DOHH2 (cell line): ENCODE measurements at regions not wholly inside any gene's neighbourhood (a gene's known extent, or its start where the extent isn't known, plus 50 kb on each side); places are given as distances from the start of the nearest gene placed in this dataset.

Source experiments
- H3F3A ChIP-seq: fragments of 200-600 bp; sonication (generic), shearing (Covaris generic); 2 replicates; pipeline ENCODE4 v1.6.0; 2016; ENCODE audit warnings: antibody characterized with exemption, mild to moderate bottlenecking; ENCODE audit not compliant: control insufficient read depth, insufficient read depth
- H3K27ac ChIP-seq: fragments of 200-600 bp; sonication (generic); 2 replicates; pipeline ENCODE4 v1.5.1; 2014; ENCODE audit warnings: low read depth, mild to moderate bottlenecking, low read length, moderate library complexity
- H3K27me3 ChIP-seq: fragments of 200-600 bp; sonication (generic); 2 replicates; pipeline ENCODE4 v1.6.1; 2014; ENCODE audit warnings: mild to moderate bottlenecking, low read length, mixed read lengths; ENCODE audit not compliant: control insufficient read depth
- H3K36me3 ChIP-seq: fragments of 200-600 bp; sonication (generic); 2 replicates; pipeline ENCODE4 v1.6.1; 2014; ENCODE audit warnings: mild to moderate bottlenecking, low read length, moderate library complexity, mixed read lengths; ENCODE audit not compliant: control insufficient read depth
- H3K4me1 ChIP-seq: fragments of 200-600 bp; sonication (generic); 2 replicates; pipeline ENCODE4 v1.6.1; 2014; ENCODE audit warnings: mild to moderate bottlenecking, low read length, mixed read lengths; ENCODE audit not compliant: control insufficient read depth
- H3K4me2 ChIP-seq: fragments of 200-600 bp; sonication (generic); 2 replicates; pipeline ENCODE4 v1.6.0; 2014; ENCODE audit warnings: mild to moderate bottlenecking, low read length, moderate library complexity
- H3K4me3 ChIP-seq: fragments of 200-600 bp; sonication (generic); 2 replicates; pipeline ENCODE4 v1.5.1; 2014; ENCODE audit warnings: mild to moderate bottlenecking, low read length, mixed read lengths
- H3K79me2 ChIP-seq: fragments of 200-600 bp; sonication (generic); 2 replicates; pipeline ENCODE4 v1.6.1; 2014; ENCODE audit warnings: mild to moderate bottlenecking, low read length, mixed read lengths; ENCODE audit not compliant: control insufficient read depth
- H3K9me2 ChIP-seq: fragments of 200-600 bp; sonication (generic); replicated peaks from 2 replicates; pipeline ENCODE4 v1.6.1; 2014; ENCODE audit warnings: mild to moderate bottlenecking, low read length, mixed read lengths; ENCODE audit not compliant: control insufficient read depth
- H3K9me3 ChIP-seq: fragments of 200-600 bp; sonication (generic); 2 replicates; pipeline ENCODE4 v1.6.1; 2014; ENCODE audit warnings: antibody characterized with exemption, low read length, mixed read lengths; ENCODE audit not compliant: control insufficient read depth, insufficient read depth
- H4K20me1 ChIP-seq: fragments of 200-600 bp; sonication (generic); 2 replicates; pipeline ENCODE4 v1.6.0; 2014; ENCODE audit warnings: low read depth, mild to moderate bottlenecking, antibody characterized with exemption, low read length, moderate library complexity; ENCODE audit not compliant: control insufficient read depth, insufficient read depth
- EZH2phosphoT487 ChIP-seq: fragments of 200-600 bp; sonication (generic); IDR thresholded peaks from 2 replicates; pipeline ENCODE4 v1.6.1; 2017; ENCODE audit warnings: borderline replicate concordance, mild to moderate bottlenecking, antibody characterized with exemption, low read length, moderate library complexity, mixed read lengths
- TF ChIP-seq, protein P1 (sequence below): fragments of 200-600 bp; sonication (generic); IDR thresholded peaks from one replicate; pipeline ENCODE4 v1.5.1; 2014; ENCODE audit warnings: antibody characterized with exemption, mild to moderate bottlenecking, low read depth, low read length; ENCODE audit not compliant: poor library complexity, severe bottlenecking

DNA sequence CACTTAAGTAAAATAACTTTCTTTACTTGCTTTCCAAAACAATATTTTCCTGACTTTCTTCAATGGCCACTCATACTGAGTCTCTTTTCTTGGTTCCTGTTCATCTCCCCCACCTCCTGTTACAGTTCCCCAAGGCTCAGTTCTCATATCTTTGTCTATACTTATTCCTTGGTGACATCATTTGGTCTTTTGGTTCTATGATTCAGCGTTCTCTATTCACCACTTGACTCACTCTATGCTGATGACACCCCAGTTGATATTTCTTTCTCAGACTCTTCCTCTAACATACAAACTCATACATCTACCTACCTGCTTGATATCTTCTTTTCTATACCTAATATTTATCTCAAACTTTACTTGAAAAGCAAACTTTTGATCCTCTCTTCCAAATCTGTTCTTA lies 85.0 kb upstream of the P3H2 start:
- Histone ChIP-seq H3K79me2 (no peaks in the 10 kb centered on the region), H3K27me3 (no peaks in the 10 kb centered on the region), H3K9me3 (no peaks in the 10 kb centered on the region), H3F3A (no peaks in the 10 kb centered on the region), H3K4me2 (no peak overlapping the region), H3K9me2 (no peaks in the 10 kb centered on the region), H3K27ac (no peak overlapping the region), H3K36me3 (no peaks in the 10 kb centered on the region), H4K20me1 (no peaks in the 10 kb centered on the region), H3K4me1 (no peaks in the 10 kb centered on the region), H3K4me3 (no peak overlapping the region)
- no peak for TF ChIP-seq EZH2phosphoT487
- TF ChIP-seq, protein P1, sequence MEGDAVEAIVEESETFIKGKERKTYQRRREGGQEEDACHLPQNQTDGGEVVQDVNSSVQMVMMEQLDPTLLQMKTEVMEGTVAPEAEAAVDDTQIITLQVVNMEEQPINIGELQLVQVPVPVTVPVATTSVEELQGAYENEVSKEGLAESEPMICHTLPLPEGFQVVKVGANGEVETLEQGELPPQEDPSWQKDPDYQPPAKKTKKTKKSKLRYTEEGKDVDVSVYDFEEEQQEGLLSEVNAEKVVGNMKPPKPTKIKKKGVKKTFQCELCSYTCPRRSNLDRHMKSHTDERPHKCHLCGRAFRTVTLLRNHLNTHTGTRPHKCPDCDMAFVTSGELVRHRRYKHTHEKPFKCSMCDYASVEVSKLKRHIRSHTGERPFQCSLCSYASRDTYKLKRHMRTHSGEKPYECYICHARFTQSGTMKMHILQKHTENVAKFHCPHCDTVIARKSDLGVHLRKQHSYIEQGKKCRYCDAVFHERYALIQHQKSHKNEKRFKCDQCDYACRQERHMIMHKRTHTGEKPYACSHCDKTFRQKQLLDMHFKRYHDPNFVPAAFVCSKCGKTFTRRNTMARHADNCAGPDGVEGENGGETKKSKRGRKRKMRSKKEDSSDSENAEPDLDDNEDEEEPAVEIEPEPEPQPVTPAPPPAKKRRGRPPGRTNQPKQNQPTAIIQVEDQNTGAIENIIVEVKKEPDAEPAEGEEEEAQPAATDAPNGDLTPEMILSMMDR, result no peak

DNA sequence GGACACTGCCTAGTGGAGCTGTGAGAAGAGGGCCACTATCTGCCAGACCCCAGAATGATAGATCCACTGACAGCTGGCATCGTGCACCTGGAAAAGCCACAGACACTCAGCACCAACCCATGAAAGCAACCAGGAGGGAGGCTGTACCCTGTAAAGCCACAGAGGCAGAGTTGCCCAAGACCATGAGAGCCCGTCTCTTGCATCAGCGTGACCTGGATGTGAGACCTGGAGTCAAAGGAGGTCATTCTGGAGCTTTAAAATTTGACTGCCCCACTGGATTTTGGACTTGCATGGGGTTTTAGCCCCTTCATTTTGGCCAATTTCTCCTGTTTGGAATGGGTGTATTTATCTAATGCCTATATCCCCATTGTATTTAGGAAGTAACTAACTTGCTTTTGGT lies 83.5 kb upstream of the P3H2 start:
- Histone ChIP-seq H3K27me3 (no peaks in the 10 kb centered on the region), H3F3A (no peaks in the 10 kb centered on the region), H3K9me3 (no peaks in the 10 kb centered on the region), H3K4me3 (no peak overlapping the region), H3K27ac (no peak overlapping the region), H3K9me2 (no peaks in the 10 kb centered on the region), H4K20me1 (no peaks in the 10 kb centered on the region), H3K4me2 (no peak overlapping the region), H3K4me1 (no peaks in the 10 kb centered on the region), H3K36me3 (no peaks in the 10 kb centered on the region), H3K79me2 (no peaks in the 10 kb centered on the region)
- TF ChIP-seq EZH2phosphoT487, result no peak
- TF ChIP-seq, protein P1, result no peak

DNA sequence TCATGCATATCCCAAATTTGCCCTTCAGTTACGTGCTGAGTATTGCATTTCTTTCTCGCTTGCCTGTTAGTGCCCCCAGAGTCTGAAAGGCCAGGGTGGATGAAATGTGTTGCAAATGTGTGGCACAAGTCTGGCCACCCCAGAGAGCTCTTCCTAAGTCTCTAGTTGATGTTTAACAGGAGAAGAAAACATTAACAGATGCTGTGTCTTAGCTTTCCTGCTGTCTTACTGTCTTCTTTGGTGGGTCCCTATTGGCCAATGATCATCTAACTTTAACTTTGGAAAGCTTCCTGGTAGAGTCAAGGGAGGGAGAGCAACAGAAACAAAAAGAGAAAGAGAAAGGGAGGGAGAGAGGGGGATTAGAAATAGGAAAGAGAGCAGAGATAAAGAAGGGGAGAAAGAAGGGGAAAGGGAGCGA lies 76.7 kb upstream of the P3H2 start:
- Histone ChIP-seq H3K27me3 (no peaks in the 10 kb centered on the region), H3K36me3 (no peaks in the 10 kb centered on the region), H3K9me3 (no peaks in the 10 kb centered on the region), H3K27ac (no peak overlapping the region), H3K79me2 (no peaks in the 10 kb centered on the region), H3F3A (no peaks in the 10 kb centered on the region), H3K4me1 (no peaks in the 10 kb centered on the region), H4K20me1 (no peaks in the 10 kb centered on the region), H3K4me2 (no peak overlapping the region), H3K4me3 (no peak overlapping the region), H3K9me2 (no peaks in the 10 kb centered on the region)
- TF ChIP-seq EZH2phosphoT487, result no peak
- TF ChIP-seq, protein P1, result no peak

DNA sequence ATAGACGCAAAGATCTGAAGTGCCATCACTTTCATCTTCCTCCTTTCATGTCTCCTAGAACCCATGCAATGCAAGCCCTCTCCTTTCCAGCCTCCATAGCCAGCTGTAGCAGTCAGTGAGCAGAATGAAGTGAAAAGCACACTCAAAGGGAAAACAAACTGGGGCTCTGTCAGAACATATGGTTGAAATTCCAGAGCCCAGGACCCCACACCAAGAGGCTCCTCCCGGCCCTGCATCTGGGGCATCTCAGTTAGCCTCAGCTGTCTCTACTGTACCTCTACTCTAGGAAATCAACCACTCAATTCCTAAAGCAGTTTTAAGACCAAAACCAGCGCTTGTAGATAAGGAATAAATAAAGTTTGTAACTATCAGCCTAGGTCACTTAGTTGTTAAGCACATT lies 73.8 kb upstream of the P3H2 start:
- H3K79me2 ChIP-seq, result no peaks in the 10 kb centered on the region
- no peaks in the 10 kb centered on the region for H3K27me3 ChIP-seq
- H3K4me2 ChIP-seq, result no peak overlapping the region
- H3K36me3 ChIP-seq, result no peaks in the 10 kb centered on the region
- H3K4me3 ChIP-seq, result no peak overlapping the region
- H3F3A ChIP-seq, result no peaks in the 10 kb centered on the region
- no peaks in the 10 kb centered on the region for H3K4me1 ChIP-seq
- H3K27ac ChIP-seq, result no peak overlapping the region
- H3K9me3 ChIP-seq, result no peaks in the 10 kb centered on the region
- no peak for TF ChIP-seq EZH2phosphoT487
- TF ChIP-seq, protein P1, result no peak
- H3K9me2 ChIP-seq, result no peaks in the 10 kb centered on the region
- no peaks in the 10 kb centered on the region for H4K20me1 ChIP-seq
